Thyroid gland (tissue), 4 donors: ENCODE measurements at regions not wholly inside any gene's neighbourhood (a gene's known extent, or its start where the extent isn't known, plus 50 kb on each side); places are given as distances from the start of the nearest gene placed in this dataset.

Source experiments
- DNase-seq, 2 donors: peaks; one replicate each; pipeline ENCODE4 v3.0.0-alpha.2; 2019
- H3K27ac ChIP-seq, 3 donors: fragments of 200-600 bp; sonication (generic); 1 replicate in 2 of 3; 2 replicates in 1 of 3; pipeline ENCODE4 v1.5.1; 2016 to 2019; ENCODE audit warnings: mild to moderate bottlenecking in 1 of 3, moderate library complexity in 1 of 3
- H3K27me3 ChIP-seq: fragments of 200-600 bp; sonication (generic); one replicate; pipeline ENCODE4 v1.5.1; 2019
- H3K36me3 ChIP-seq, 2 donors: fragments of 200-600 bp; sonication (generic); one replicate each; pipeline ENCODE4 v1.5.1; 2016 to 2019
- H3K4me1 ChIP-seq, 2 donors: fragments of 200-600 bp; sonication (generic); one replicate each; pipeline ENCODE4 v1.5.1; 2017 to 2019
- H3K4me3 ChIP-seq, 3 donors: fragments of 200-600 bp; sonication (generic); replicated peaks in 1 of 3; 1 replicate in 2 of 3; 2 replicates in 1 of 3; pipeline ENCODE4 v1.5.1; 2016; ENCODE audit warnings: mild to moderate bottlenecking in 1 of 3
- H3K9me3 ChIP-seq: fragments of 200-600 bp; sonication (generic); one replicate; pipeline ENCODE4 v1.5.1; 2017
- CTCF ChIP-seq, 6 experiments: fragments of 200-600 bp in 3 of 6; fragments of 450-650 bp in 3 of 6; sonication (generic) in 3 of 6; IDR thresholded peaks; one replicate each; pipeline ENCODE4 v1.5.1; 2016 to 2019; ENCODE audit warnings: antibody characterized with exemption in 6 of 6, mild to moderate bottlenecking in 2 of 6, inconsistent platforms in 1 of 6, moderate library complexity in 1 of 6
- POLR2A ChIP-seq, 2 donors: fragments of 450-650 bp; IDR thresholded peaks; one replicate each; pipeline ENCODE4 v1.6.1; 2017; ENCODE audit warnings: antibody characterized with exemption in 2 of 2, mild to moderate bottlenecking in 2 of 2, moderate library complexity in 1 of 2
- WGBS, 2 donors: methylation state at CpG; one replicate each; pipeline ENCODE4 v1.1.5; 2017; 5-methylcytosine and 5-hydroxymethylcytosine counted together
- intact Hi-C: fragments of 100-400 bp; cut with DNase I; formaldehyde crosslinking; loops from one replicate; pipeline ENCODE4 v1.15.1; 2023

DNA sequence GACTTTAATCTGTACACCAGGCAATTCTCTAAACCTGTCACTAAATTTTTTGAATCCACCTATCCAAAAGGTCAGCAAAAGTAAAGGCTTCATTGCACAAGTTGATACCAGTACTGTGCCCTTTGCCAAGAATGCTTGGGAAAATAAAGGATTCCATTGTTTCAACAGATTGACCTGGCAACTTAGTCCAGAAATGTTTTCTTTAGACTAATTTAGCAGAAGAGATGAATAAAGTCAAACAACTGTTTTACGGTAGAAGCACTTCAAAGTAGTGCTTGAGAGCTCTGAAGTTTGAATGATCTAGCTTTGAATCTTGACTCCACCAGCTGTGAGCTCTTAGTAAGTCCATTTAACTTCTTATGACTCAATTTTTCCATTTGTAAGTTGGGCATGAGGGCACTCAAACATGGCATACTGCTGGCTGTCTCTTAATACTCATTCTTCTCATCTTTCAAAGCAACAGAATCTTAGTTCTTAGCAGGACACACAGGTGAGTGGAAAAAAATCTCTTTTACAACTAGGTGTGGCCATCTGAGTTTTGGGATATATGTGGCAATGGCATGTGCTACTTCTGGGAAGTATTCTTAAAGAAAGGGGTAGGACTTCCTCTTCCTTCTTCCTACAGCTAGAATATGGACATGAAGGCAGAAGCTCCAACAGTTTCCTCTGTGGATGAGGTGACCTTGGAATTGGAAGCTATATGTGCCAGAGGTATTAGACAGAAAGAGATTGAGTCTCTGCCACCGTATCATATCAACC lies 55.9 kb upstream of the LOC128125822 start:
- H3K27ac ChIP-seq, result peak overlapping the region; percentile 56 to 84 (median 81)
- H3K4me3 ChIP-seq, result no peak overlapping the region
- H3K36me3 ChIP-seq, result no peaks in the 10 kb centered on the region
- intact Hi-C loops, result no loop called here
- no peak for DNase-seq
- peak in 1 of 2 donors; percentile 4 for TF ChIP-seq POLR2A (IDR thresholded peaks at IDR 0.05)
- no peak for TF ChIP-seq CTCF (IDR thresholded peaks at IDR 0.05)
- H3K27me3 ChIP-seq, result no peaks in the 10 kb centered on the region
- H3K4me1 ChIP-seq, result peaks cover 33 to 34% of the 10 kb centered on the region in 2 donors
- WGBS, 2 donors, result 48 to 55% methylated on average over 2 of the region's 2 CpGs
- H3K9me3 ChIP-seq, result no peaks in the 10 kb centered on the region

DNA sequence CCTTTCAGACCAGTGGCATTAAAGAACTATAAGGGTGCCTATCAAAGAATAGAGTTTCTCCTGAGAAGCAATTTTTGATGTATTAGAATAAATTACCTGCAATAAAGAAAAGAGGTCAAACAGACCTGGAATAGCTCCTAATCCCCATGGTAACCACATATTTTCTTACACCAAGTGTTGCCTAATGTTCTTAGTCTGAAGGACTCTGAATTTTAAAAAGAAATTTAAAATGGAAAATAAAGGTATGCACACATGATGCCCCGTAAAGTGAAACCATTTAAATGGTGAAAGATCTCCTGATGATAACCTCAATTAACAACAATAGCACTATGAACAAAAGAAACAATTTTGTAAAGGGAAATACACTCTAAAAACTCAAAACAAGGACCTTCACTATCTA lies 55.1 kb upstream of the LOC128125822 start:
- no peaks in the 10 kb centered on the region for H3K36me3 ChIP-seq
- WGBS, 2 donors, result 52% methylated on average over 1 of the region's 1 CpG
- H3K4me3 ChIP-seq, result no peak overlapping the region
- peak overlapping the region; percentile 56 to 84 (median 81) for H3K27ac ChIP-seq
- DNase-seq, result no peak
- H3K4me1 ChIP-seq, result peaks cover 33 to 34% of the 10 kb centered on the region in 2 donors
- no peaks in the 10 kb centered on the region for H3K27me3 ChIP-seq
- TF ChIP-seq CTCF (IDR thresholded peaks at IDR 0.05), result no peak
- no peak for TF ChIP-seq POLR2A (IDR thresholded peaks at IDR 0.05)
- intact Hi-C loops, result no loop called here
- H3K9me3 ChIP-seq, result no peaks in the 10 kb centered on the region

DNA sequence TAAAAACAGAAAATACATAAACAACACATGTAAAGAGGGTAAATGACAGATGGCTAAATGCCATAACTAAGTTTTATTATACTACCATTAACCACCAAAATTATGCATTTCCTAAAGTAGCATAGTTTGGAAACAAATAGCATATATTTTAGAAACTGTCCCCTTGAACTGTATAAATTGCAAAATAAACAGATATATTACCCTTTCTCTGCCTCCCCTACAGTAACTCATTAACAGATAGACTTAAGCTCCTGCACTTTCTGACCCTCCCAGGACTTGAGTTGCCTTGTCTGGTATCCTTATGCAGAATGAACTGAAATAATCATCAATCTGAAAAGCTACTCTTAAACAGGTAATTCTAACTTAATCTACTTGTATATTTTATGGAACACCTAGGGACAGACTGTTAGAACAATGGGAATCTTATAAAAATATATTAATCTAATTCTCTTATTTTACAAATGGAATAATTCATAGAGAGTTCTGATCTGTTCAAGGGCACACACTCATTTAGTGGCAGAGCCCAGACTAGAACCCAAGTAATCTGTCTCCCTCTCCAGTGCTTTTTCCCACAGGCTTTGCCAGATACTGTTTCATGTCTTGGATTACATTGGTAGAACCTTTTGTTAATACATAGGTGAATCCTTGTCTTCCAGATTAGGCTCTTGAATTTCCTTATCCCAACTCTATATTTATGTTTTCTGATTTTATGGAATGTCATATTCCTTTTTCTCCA lies 50.6 kb upstream of the LOC128125822 start:
- TF ChIP-seq POLR2A (IDR thresholded peaks at IDR 0.05) (no peak), CTCF (IDR thresholded peaks at IDR 0.05) (no peak)
- Histone ChIP-seq H3K9me3 (no peaks in the 10 kb centered on the region), H3K4me1 (peaks cover 10 to 12% of the 10 kb centered on the region in 2 donors), H3K36me3 (no peaks in the 10 kb centered on the region), H3K27me3 (no peaks in the 10 kb centered on the region), H3K27ac (no peak overlapping the region), H3K4me3 (no peak overlapping the region)
- intact Hi-C loops, result no loop called here
- no peak for DNase-seq
